GM23338 (cell line): ENCODE measurements at regions not wholly inside any gene's neighbourhood (a gene's known extent, or its start where the extent isn't known, plus 50 kb on each side); places are given as distances from the start of the nearest gene placed in this dataset.

Source experiments
- EZH2 ChIP-seq: fragments of 200-600 bp; sonication (generic); IDR thresholded peaks from one replicate; pipeline ENCODE4 v1.8.0; 2017; ENCODE audit warnings: antibody characterized with exemption, mild to moderate bottlenecking, low read depth; ENCODE audit not compliant: unreplicated experiment
- EZH2phosphoT487 ChIP-seq: fragments of 200-600 bp; sonication (generic); IDR thresholded peaks from one replicate; pipeline ENCODE4 v1.8.1; 2018; ENCODE audit warnings: antibody characterized with exemption; ENCODE audit not compliant: unreplicated experiment
- JUNB ChIP-seq: IDR thresholded peaks from one replicate; pipeline ENCODE4 v1.6.1; 2016; ENCODE audit warnings: antibody characterized with exemption; ENCODE audit not compliant: unreplicated experiment
- POLR2AphosphoS5 ChIP-seq: IDR thresholded peaks from 2 replicates; pipeline ENCODE4 v1.6.1; 2016; ENCODE audit warnings: antibody characterized with exemption, low read depth
- ZNF331 ChIP-seq: fragments of 250-450 bp; sonication (Bioruptor Pico); IDR thresholded peaks from 2 replicates; pipeline ENCODE4 v1.5.0; 2020; ENCODE audit warnings: low read depth, mild to moderate bottlenecking, moderate library complexity
- TF ChIP-seq, protein P1 (sequence below), 2 experiments: fragments of 200-600 bp in 1 of 2; sonication (generic) in 1 of 2; conservative IDR thresholded peaks; 2 replicates each; pipeline versions ENCODE4 v1.5.1 to v1.6.1; 2016 to 2017; ENCODE audit warnings: antibody characterized with exemption in 2 of 2, low read depth in 2 of 2, mild to moderate bottlenecking in 2 of 2, moderate library complexity in 1 of 2
- TF ChIP-seq, protein P2 (sequence below): IDR thresholded peaks from one replicate; pipeline ENCODE4 v1.6.1; 2018; ENCODE audit warnings: antibody characterized with exemption; ENCODE audit not compliant: unreplicated experiment

- TF ChIP-seq, protein P1, sequence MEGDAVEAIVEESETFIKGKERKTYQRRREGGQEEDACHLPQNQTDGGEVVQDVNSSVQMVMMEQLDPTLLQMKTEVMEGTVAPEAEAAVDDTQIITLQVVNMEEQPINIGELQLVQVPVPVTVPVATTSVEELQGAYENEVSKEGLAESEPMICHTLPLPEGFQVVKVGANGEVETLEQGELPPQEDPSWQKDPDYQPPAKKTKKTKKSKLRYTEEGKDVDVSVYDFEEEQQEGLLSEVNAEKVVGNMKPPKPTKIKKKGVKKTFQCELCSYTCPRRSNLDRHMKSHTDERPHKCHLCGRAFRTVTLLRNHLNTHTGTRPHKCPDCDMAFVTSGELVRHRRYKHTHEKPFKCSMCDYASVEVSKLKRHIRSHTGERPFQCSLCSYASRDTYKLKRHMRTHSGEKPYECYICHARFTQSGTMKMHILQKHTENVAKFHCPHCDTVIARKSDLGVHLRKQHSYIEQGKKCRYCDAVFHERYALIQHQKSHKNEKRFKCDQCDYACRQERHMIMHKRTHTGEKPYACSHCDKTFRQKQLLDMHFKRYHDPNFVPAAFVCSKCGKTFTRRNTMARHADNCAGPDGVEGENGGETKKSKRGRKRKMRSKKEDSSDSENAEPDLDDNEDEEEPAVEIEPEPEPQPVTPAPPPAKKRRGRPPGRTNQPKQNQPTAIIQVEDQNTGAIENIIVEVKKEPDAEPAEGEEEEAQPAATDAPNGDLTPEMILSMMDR (conservative IDR thresholded peaks at IDR 0.05; ENCODE audit: low read depth in 2 of 2), result no peak
- no peak for TF ChIP-seq EZH2phosphoT487
- no peak for TF ChIP-seq JUNB
- TF ChIP-seq EZH2, result no peak
- TF ChIP-seq POLR2AphosphoS5, result no peak
- no peak for TF ChIP-seq ZNF331
- TF ChIP-seq, protein P2, sequence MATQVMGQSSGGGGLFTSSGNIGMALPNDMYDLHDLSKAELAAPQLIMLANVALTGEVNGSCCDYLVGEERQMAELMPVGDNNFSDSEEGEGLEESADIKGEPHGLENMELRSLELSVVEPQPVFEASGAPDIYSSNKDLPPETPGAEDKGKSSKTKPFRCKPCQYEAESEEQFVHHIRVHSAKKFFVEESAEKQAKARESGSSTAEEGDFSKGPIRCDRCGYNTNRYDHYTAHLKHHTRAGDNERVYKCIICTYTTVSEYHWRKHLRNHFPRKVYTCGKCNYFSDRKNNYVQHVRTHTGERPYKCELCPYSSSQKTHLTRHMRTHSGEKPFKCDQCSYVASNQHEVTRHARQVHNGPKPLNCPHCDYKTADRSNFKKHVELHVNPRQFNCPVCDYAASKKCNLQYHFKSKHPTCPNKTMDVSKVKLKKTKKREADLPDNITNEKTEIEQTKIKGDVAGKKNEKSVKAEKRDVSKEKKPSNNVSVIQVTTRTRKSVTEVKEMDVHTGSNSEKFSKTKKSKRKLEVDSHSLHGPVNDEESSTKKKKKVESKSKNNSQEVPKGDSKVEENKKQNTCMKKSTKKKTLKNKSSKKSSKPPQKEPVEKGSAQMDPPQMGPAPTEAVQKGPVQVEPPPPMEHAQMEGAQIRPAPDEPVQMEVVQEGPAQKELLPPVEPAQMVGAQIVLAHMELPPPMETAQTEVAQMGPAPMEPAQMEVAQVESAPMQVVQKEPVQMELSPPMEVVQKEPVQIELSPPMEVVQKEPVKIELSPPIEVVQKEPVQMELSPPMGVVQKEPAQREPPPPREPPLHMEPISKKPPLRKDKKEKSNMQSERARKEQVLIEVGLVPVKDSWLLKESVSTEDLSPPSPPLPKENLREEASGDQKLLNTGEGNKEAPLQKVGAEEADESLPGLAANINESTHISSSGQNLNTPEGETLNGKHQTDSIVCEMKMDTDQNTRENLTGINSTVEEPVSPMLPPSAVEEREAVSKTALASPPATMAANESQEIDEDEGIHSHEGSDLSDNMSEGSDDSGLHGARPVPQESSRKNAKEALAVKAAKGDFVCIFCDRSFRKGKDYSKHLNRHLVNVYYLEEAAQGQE, result no peak
Measured at GRCh38 chr15:77717333-77717990, 84.8 kb upstream of the LINGO1 start.
